NCI-H128 (cell line): ENCODE measurements at regions not wholly inside any gene's neighbourhood (a gene's known extent, or its start where the extent isn't known, plus 50 kb on each side); places are given as distances from the start of the nearest gene placed in this dataset.

Experiments
- DNase-seq: peaks from one replicate; lab custom pipeline; 2025; ENCODE audit not compliant: unreplicated experiment; lab: John Stamatoyannopoulos, UW

DNA sequence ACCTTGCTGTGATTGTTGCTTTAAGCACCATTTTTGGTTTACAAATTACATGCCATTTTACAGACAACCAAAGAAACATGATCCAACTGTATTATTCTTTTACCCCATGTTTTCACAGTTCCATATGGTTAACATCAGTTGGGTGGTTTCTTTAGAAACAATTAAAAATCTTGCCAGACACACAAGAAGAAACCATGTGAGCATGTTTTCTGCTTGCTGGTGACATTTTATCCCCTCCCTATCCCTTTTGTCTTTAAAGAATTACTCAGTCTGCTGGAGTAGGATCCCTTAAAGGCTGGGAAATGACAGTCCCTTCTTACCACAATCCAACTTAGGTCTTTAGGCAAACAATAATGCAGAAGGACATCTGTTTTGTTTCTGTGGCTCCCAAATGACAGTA lies 121.8 kb upstream of the PLXNC1 start:
- DNase-seq: no peak

GRCh38 chr12:94027561-94027960 lies 120.8 kb upstream of the PLXNC1 start:
- no peak for DNase-seq

- DNase-seq: no peak
These were observed 116.6 kb upstream of the PLXNC1 start for GRCh38 chr12:94031763-94032162.

DNA sequence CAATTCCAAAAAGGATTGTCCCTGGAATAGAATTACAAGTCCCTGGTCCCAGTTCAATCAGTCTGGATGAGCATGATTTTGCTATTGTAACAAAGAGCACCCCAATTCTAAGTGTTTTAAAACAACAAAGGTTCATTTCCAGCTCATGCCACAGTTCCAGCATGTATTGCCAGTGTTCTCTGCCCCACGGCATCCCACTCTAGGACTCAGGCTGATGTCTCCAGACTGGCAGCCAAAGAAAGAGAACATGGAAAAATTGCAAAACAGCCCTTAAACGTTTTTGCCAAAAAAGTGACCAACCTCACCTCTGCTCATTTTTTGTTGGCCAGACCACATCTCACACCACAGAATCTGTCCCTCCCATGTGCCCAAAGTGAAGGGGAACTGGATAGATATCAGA lies 116.0 kb upstream of the PLXNC1 start:
- DNase-seq: no peak

DNA sequence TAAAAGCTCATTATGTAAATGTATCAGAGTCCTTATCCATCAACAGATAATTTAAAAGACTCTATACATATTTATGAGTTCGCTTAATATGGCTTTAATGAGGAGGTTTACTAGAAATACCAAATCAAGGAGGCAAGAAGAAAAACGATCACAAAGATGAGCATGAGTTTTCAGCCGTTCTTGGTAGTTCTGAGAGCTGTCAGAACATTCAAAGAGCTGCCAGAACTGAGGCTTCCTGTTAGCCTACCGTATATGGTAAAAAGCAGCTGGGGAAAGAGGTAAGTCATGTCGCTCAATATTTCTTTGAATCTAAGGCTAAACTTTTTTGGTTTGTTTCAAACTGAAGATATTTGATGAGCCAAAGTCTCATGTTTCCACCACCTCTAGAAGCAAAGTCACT lies 115.3 kb upstream of the PLXNC1 start:
- no peak for DNase-seq

- DNase-seq: no peak
These were observed 114.6 kb upstream of the PLXNC1 start for GRCh38 chr12:94033784-94034183.

DNA sequence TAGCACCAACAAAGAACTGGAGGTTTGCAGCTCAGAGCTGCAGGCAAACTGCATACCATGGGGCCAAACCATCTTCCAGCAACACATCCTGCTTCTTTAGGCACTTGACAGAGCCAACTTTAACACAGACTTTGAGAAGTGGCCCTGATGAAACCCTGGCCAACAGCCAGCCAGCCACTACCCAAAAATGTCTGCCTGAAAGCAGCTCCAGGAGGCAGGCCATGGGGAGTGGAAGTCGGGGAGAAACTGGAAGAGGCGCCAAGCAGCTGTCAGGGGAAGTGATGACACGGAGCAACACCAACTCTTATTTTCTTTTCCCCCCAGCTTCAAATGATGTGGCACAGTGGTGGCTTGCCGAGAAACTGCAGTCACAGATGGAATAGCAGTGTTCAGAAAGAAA lies 110.9 kb upstream of the PLXNC1 start:
- no peak for DNase-seq

DNA sequence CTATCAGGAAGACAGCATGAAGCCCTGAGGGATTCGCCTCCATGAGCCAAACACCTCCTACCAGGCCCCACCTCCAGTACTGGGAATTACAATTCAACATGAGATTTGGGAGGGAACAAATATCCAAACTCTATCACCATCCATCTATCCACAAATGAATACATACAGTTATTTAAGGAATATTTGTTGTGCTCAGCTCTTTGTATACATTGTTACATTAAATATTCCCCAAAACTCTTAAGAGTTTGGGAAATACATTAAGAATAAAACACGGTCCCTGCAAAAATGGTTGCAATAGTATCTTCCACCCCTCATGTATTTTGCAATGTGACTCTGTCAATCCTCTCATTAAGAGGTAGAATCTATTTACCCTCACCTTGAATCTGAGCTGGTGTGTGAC lies 109.8 kb upstream of the PLXNC1 start:
- no peak for DNase-seq

DNA sequence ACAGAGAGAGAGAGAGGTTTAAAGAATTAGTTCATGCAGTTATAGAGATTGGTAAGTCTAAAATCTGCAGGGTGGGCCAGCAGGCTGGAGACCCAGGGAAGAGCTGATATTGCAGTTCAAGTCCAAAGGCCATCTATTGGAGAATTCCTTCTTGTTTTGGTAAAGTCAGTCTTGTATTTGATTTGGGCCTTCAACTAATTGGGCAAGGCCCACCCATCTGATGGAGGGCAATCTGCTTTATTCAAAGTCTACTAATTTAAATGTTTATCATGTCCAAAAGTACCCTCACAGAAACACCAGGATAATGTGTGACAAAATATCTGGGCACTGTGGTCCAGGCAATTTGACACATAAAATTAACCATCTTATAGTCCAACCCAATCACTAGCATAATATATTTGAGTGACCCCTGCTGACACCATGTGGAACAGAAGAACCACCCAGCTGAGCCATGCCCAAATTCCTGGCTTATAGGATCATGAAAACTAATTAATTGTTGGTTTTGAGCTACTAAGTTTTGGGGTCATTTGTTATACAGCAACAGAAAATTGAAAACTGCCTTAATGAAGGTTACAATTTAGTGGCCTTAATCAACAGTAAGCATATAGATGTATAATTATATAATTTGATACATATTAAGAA lies 109.1 kb upstream of the PLXNC1 start:
- DNase-seq: no peak

DNA sequence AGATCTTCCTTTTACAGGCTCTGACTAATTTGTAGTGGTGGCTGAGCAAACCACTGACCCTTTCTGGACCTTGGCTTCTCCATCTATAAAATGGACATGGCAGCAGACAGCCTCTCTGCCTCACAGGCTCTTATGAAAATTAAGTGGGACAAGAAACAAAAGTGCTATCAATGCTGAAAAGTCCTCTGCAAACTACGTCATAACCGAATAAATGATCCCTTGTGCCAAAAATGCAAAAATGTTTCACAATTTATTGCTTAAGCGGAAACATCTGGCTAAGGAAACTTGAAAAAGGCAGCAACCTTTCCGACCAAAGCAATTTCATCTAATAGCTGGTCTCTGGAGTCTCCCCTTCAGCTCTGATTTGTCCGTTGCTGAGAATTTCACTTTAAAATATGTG lies 108.5 kb upstream of the PLXNC1 start:
- DNase-seq: no peak

DNA sequence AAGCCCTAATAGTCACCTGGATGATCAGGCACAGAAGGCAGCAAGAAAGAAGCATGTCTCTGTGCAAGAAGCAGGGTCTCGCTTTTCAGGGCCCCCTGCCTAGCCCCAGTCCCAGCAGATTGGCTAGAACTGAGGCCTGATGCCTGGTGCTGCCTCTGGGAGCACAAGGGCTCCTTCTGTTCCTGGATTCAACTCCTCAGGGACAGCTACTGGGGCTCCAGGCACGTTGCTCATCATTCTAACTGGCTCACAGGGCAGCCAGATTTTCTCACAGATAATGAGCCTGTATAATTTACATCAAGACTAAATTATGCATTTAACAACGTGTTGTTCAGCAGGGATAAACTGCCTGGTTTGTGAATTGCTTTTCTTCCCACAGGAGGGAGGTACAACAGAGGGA lies 106.5 kb upstream of the PLXNC1 start:
- DNase-seq: no peak

- DNase-seq: no peak
These were observed 106.1 kb upstream of the PLXNC1 start for GRCh38 chr12:94042321-94042720.

- no peak for DNase-seq
These were observed 101.6 kb upstream of the PLXNC1 start for GRCh38 chr12:94046626-94047410.

- DNase-seq: no peak
These were observed 100.4 kb upstream of the PLXNC1 start for GRCh38 chr12:94047781-94048567.

- DNase-seq: no peak
These were observed 99.6 kb upstream of the PLXNC1 start for GRCh38 chr12:94048757-94049156.

GRCh38 chr12:94049718-94050117 lies 98.7 kb upstream of the PLXNC1 start:
- DNase-seq: no peak

- no peak for DNase-seq
These were observed 94.7 kb upstream of the PLXNC1 start for GRCh38 chr12:94053676-94054075.

DNA sequence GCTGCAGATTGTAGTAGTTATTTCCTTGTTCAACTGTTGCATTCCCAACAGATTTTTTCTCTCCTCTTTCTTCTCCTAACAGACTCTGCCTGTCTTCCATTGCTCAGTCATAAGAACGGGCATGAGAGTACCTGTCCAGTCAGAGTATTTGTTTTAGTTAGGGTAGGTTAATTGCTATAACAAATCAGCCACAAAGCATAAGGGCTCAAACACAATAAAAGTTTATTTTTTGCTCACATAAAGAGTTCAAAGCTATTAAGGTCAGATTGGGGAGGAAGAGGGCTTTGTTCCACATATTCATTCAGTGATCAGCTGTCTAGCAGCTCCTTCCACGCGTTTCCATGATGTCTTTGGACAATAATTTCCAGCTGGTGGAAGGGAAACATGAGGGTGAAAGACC lies 92.8 kb upstream of the PLXNC1 start:
- no peak for DNase-seq

DNA sequence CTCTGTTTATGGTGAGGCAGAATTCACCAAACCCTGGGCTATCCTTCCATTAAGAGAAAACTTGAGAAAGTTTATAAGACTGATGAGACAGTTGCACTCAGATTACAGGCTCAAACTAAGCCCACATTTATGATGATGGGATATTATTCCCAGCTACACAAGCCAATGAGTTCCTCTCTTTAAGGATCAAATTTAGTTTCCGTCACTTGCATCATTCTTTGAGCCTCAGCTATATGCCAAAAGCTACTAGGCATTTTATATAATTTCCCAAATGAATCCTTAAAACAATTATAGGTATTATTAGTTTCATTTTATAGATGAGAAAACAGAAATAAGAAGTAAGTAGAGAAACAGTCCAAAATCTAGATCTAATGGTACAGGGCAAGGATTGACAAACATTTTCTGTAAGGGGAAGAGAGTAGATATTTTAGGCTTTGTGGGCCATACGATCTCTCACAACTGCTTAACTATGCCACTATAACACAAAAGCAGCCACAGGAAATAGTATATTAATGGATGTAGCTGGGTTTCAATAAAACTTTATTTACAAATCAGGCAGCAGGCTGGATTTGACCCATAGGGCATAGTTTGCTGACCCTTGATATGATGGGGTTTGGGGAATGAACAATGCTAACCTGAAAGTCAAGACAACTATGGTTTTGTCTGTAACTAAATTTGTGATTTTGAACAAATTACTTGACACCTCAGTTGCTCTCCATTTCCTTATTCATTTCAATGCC lies 91.8 kb upstream of the PLXNC1 start:
- no peak for DNase-seq

DNA sequence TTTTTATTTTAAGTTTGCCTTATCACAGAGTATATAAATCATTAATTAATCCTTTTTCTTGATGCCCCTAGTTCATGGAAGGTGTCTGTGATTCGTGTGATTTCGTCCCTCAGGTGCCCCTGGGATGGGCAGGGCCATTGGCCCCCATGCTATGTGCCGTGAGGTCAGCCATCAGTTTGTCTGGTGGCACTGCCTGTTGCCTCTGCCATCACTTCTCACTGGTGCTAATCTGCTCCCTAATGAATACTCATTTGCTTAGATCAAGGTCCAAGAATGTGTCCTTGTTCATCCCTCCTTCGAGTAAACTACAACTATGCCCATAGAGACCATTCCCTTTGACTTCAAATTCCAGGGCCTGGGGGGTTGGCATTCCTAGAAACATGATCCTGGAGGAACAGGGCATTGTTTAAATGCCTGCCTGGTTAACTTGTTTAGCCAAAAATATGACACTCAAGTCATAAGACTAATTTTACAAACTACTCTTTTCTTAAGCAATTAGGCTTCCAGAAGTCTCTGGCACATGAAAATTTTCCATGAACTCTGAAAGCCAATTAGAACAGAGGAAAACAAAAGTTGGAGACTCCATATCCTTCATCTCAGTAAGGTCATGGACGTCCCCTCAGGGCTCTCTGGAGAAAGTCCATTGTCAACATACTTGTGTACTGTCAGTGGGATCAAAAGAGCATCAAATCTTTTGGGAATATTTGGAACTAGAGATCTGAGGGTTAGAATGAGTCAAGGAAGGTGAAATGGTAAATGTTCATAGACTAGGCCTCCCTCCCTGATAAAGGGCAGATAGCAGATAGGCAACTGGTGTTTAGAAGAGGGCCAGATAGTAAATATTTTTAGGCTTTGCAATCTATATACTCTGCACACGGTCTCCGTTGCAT lies 90.9 kb upstream of the PLXNC1 start:
- DNase-seq: no peak
